Panc1 (cell line): ENCODE measurements at regions not wholly inside any gene's neighbourhood (a gene's known extent, or its start where the extent isn't known, plus 50 kb on each side); places are given as distances from the start of the nearest gene placed in this dataset.

ENCODE experiments used
- ATAC-seq: fragments of 200-7000 bp; cut with Tn5 transposase; 2 replicates; pipeline ENCODE4 v1.9.1; 2020; ENCODE audit warnings: mild to moderate bottlenecking, moderate library complexity
- BruUV-seq: library from RNA; stranded (reverse); fragments of 400-500 nt; replicated peaks from 2 replicates; lab custom pipeline; 2021; lab: Mats Ljungman, UMichigan
- CTCF ChIA-PET: fragments of 300-600 bp; sonication (Branson Sonifier 250); formaldehyde crosslinking; loops from one replicate; lab custom pipeline; 2022; ENCODE audit warnings: antibody characterized with exemption; lab: Charles Lee
- POLR2A ChIA-PET: fragments of 300-600 bp; sonication (Branson Sonifier 250); formaldehyde crosslinking; loops from one replicate; lab custom pipeline; 2022; ENCODE audit warnings: antibody characterized with exemption; lab: Charles Lee
- DNase-seq: peaks from one replicate; pipeline ENCODE4 v3.0.0-alpha.2; 2010; ENCODE audit warnings: low read depth, low spot score
- H3K27ac ChIP-seq: 2 replicates; pipeline ENCODE4 v1.5.1; 2011; ENCODE audit warnings: mild to moderate bottlenecking, low read length, inconsistent platforms
- H3K27me3 ChIP-seq: fragments of 200-500 bp; sonication (Bioruptor generic); 2 replicates; pipeline ENCODE4 v1.6.0; 2014; ENCODE audit warnings: low read length, inconsistent platforms; ENCODE audit not compliant: control insufficient read depth, insufficient read depth
- H3K36me3 ChIP-seq: fragments of 200-500 bp; sonication (Bioruptor generic); 2 replicates; pipeline ENCODE4 v1.5.1; 2014; ENCODE audit warnings: inconsistent platforms, mild to moderate bottlenecking, low read length, moderate library complexity; ENCODE audit not compliant: control insufficient read depth, insufficient read depth
- H3K4me1 ChIP-seq: 2 replicates; pipeline ENCODE4 v1.5.1; 2011; ENCODE audit warnings: inconsistent platforms, mild to moderate bottlenecking, low read length, moderate library complexity; ENCODE audit not compliant: control insufficient read depth, insufficient read depth
- H3K4me3 ChIP-seq, 2 experiments: 2 replicates each; pipeline ENCODE4 v1.5.1; 2011 to 2012; ENCODE audit warnings: low read depth in 2 of 2, low read length in 2 of 2, mild to moderate bottlenecking in 2 of 2, inconsistent platforms in 1 of 2, moderate library complexity in 1 of 2
- H3K9me3 ChIP-seq: fragments of 200-500 bp; sonication (Bioruptor generic); 2 replicates; pipeline ENCODE4 v1.5.1; 2014; ENCODE audit warnings: low read depth, mild to moderate bottlenecking, inconsistent platforms, low read length, moderate library complexity; ENCODE audit not compliant: control insufficient read depth, insufficient read depth
- CTCF ChIP-seq: fragments of 450-650 bp; IDR thresholded peaks from 2 replicates; pipeline ENCODE4 v1.5.1; 2017; ENCODE audit warnings: mild to moderate bottlenecking
- POLR2AphosphoS5 ChIP-seq: IDR thresholded peaks from 2 replicates; pipeline ENCODE4 v1.6.1; 2012; ENCODE audit warnings: mild to moderate bottlenecking, low read depth, low read length, moderate library complexity
- REST ChIP-seq, 2 experiments: IDR thresholded peaks; 2 replicates each; pipeline ENCODE4 v1.6.1; 2011 to 2012; ENCODE audit warnings: low read depth in 2 of 2, control low read depth in 1 of 2, low read length in 1 of 2, mild to moderate bottlenecking in 1 of 2, moderate library complexity in 1 of 2; ENCODE audit not compliant: insufficient read depth in 1 of 2
- SIN3A ChIP-seq: IDR thresholded peaks from 2 replicates; pipeline ENCODE4 v1.6.1; 2012; ENCODE audit warnings: low read depth, mild to moderate bottlenecking, low read length, moderate library complexity, borderline replicate concordance; ENCODE audit not compliant: insufficient read depth
- TCF7L2 ChIP-seq: IDR thresholded peaks from 2 replicates; pipeline ENCODE4 v1.6.1; 2011; ENCODE audit warnings: mild to moderate bottlenecking, low read depth, low read length, inconsistent platforms
- in situ Hi-C: cut with HindIII; loops from 2 replicates; pipeline ENCODE4 v1.10.0; 2016; ENCODE audit warnings: low sequenced_read_pairs, low pct_unique_long_range_greater_than_20kb
- intact Hi-C: fragments of 100-400 bp; cut with micrococcal nuclease; formaldehyde crosslinking; loops from one replicate; pipeline ENCODE4 v1.10.0; 2022; ENCODE audit not compliant: unreplicated experiment

GRCh38 chr13:103884101-103884723 lies 818.0 kb upstream of the SLC10A2 start:
- CTCF ChIA-PET: no interaction called here
- TF ChIP-seq REST (IDR thresholded peaks at IDR 0.05; ENCODE audit: insufficient read depth in 1 of 2, low read depth in 2 of 2, low read length in 1 of 2): no peak
- TF ChIP-seq CTCF: no peak
- no peak for TF ChIP-seq SIN3A
- TF ChIP-seq TCF7L2: no peak
- no peak for TF ChIP-seq POLR2AphosphoS5
- ATAC-seq: no peak
- H3K27me3 ChIP-seq: no peaks in the 10 kb centered on the region
- BruUV-seq: no TSS peak
- intact Hi-C loops: no loop called here
- DNase-seq: no peak
- no peak overlapping the region for H3K4me3 ChIP-seq
- in situ Hi-C loops: no loop called here
- H3K27ac ChIP-seq: no peak overlapping the region
- H3K36me3 ChIP-seq: no peaks in the 10 kb centered on the region
- no peaks in the 10 kb centered on the region; the same call in 1 of the 2 replicates for H3K4me1 ChIP-seq
- H3K9me3 ChIP-seq: no peaks in the 10 kb centered on the region
- POLR2A ChIA-PET: no interaction called here

GRCh38 chr13:103883698-103884097 lies 817.5 kb upstream of the SLC10A2 start:
- Histone ChIP-seq H3K4me1 (no peaks in the 10 kb centered on the region; the same call in 1 of the 2 replicates), H3K27ac (no peak overlapping the region), H3K27me3 (no peaks in the 10 kb centered on the region), H3K9me3 (no peaks in the 10 kb centered on the region), H3K36me3 (no peaks in the 10 kb centered on the region), H3K4me3 (no peak overlapping the region)
- in situ Hi-C loops (no loop called here), intact Hi-C loops (no loop called here)
- TF ChIP-seq REST (IDR thresholded peaks at IDR 0.05; ENCODE audit: insufficient read depth in 1 of 2, low read depth in 2 of 2, low read length in 1 of 2) (no peak), POLR2AphosphoS5 (no peak), SIN3A (no peak), CTCF (no peak), TCF7L2 (no peak)
- DNase-seq (no peak), ATAC-seq (no peak)
- no TSS peak for BruUV-seq
- CTCF ChIA-PET: no interaction called here
- POLR2A ChIA-PET: no interaction called here
